Gastroesophageal sphincter (tissue), 4 donors: ENCODE measurements at regions not wholly inside any gene's neighbourhood (a gene's known extent, or its start where the extent isn't known, plus 50 kb on each side); places are given as distances from the start of the nearest gene placed in this dataset.

Experiments
- ATAC-seq: fragments of 150-250 bp; one replicate; pipeline ENCODE4 v1.9.1; 2016; ENCODE audit warnings: mild to moderate bottlenecking, moderate library complexity
- H3K27ac ChIP-seq, 4 donors: fragments of 200-600 bp; sonication (generic) in 3 of 4; 1 replicate in 3 of 4; 2 replicates in 1 of 4; pipeline ENCODE4 v1.5.1; 2016 to 2019
- H3K27me3 ChIP-seq: fragments of 200-600 bp; sonication (generic); one replicate; pipeline ENCODE4 v1.5.1; 2019
- H3K36me3 ChIP-seq, 2 donors: fragments of 200-600 bp; sonication (generic); one replicate each; pipeline ENCODE4 v1.5.1; 2019; ENCODE audit warnings: control low read depth in 1 of 2
- H3K4me1 ChIP-seq, 3 donors: fragments of 200-600 bp; sonication (generic); 1 replicate in 2 of 3; 2 replicates in 1 of 3; pipeline ENCODE4 v1.5.1; 2016 to 2019; ENCODE audit warnings: control low read depth in 2 of 3
- H3K4me3 ChIP-seq, 2 donors: fragments of 200-600 bp; sonication (generic); one replicate each; pipeline ENCODE4 v1.5.1; 2019; ENCODE audit warnings: mild to moderate bottlenecking in 1 of 2, moderate library complexity in 1 of 2
- H3K9me3 ChIP-seq, 3 donors: fragments of 200-600 bp; sonication (generic); one replicate each; pipeline ENCODE4 v1.5.1; 2017 to 2019; ENCODE audit warnings: control low read depth in 2 of 3
- EP300 ChIP-seq: sonication (generic); formaldehyde crosslinking; IDR thresholded peaks from one replicate; pipeline ENCODE4 v1.6.1; 2017; ENCODE audit warnings: antibody characterized with exemption, mild to moderate bottlenecking
- POLR2A ChIP-seq, 2 donors: fragments of 450-650 bp; IDR thresholded peaks; one replicate each; pipeline ENCODE4 v1.6.1; 2017; ENCODE audit warnings: antibody characterized with exemption in 2 of 2, mild to moderate bottlenecking in 2 of 2, moderate library complexity in 1 of 2
- POLR2AphosphoS5 ChIP-seq: sonication (generic); formaldehyde crosslinking; IDR thresholded peaks from one replicate; pipeline ENCODE4 v1.6.1; 2017; ENCODE audit warnings: antibody characterized with exemption
- WGBS, 2 donors: methylation state at CpG; one replicate each; pipeline ENCODE4 v1.1.5; 2018; ENCODE audit warnings: low coverage in 1 of 2; 5-methylcytosine and 5-hydroxymethylcytosine counted together
- TF ChIP-seq, protein P1 (sequence below), 4 experiments: fragments of 200-600 bp in 2 of 4; fragments of 450-650 bp in 2 of 4; sonication (generic) in 1 of 4; IDR thresholded peaks; one replicate each; pipeline ENCODE4 v1.5.1; 2017 to 2019; ENCODE audit warnings: antibody characterized with exemption in 4 of 4, mild to moderate bottlenecking in 2 of 4, moderate library complexity in 2 of 4

DNA sequence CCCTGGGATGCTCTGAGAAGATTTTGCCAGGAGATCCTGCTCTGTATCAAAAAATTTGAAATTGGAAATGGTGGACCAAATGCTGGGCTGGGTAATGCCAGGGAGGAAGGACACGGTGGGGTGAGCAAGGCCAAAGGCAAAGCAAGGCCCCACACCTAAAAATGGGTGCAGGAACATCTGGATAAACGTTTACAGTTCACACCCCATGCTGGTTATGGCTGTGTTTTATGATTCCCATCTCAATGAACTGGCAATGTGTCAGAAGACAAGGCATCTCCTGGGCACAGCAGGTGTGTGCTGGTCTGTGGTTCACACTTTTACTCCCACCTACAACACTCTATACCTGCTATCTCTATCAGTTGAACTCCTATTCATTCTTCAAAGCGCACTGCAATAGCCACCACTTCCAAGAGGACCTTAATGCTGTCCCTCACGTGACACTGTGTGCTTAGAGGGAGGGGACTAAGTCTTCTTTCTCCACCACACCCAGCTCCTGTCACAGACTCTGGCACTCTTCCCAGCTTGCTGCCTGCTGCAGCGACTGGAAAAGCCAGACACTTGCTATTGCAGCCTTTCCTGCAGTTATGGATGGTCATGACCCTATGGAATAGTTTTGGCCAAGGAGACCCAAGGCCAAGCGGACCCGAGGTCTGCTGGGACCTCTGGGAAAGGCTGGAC is 277.5 kb downstream of the CTTN start:
- H3K36me3 ChIP-seq: no peaks in the 10 kb centered on the region
- ATAC-seq: no peak
- WGBS, 2 donors: 48 to 58% methylated on average over 2 to 3 of the region's 7 CpGs
- no peaks in the 10 kb centered on the region for H3K4me1 ChIP-seq
- no peak for TF ChIP-seq POLR2A (IDR thresholded peaks at IDR 0.05)
- no peak overlapping the region for H3K4me3 ChIP-seq
- no peak overlapping the region for H3K27ac ChIP-seq
- H3K27me3 ChIP-seq: no peaks in the 10 kb centered on the region
- H3K9me3 ChIP-seq: no peaks in the 10 kb centered on the region

DNA sequence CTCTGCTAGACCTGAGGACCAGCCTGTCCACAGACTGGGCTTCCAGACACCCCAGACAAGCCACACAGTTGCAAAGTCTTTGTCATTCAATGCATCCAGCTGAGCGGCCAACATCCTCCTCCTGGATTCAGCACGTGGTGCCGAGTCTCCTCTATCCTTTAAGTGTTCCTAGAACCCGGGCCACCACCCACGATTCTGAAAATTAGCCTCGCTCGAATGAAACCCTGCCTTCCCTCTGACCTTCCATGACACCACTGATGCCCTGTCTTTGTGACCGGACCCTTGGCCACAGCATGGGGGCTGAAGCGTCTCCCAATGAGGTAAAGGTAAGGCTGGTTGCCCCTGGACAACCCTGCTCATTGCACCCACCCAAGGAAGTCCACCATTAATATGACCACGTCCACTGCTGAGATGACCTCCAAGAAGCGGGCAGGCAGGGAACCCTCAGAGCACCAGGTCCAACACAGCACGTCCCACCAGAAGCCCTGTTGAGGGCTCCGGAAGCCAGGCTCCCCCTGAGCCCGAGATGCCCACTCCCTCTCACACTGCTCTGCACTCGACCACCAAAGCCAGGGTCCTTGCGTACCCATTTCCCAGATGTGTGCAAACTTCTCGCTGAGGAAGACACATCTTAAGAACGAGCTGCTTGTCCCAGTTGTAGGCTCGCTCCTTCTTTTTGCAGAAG is 279.0 kb downstream of the CTTN start:
- Histone ChIP-seq H3K4me1 (no peaks in the 10 kb centered on the region), H3K36me3 (no peaks in the 10 kb centered on the region), H3K9me3 (no peaks in the 10 kb centered on the region), H3K4me3 (no peak overlapping the region), H3K27ac (no peak overlapping the region), H3K27me3 (no peaks in the 10 kb centered on the region)
- ATAC-seq: no peak
- TF ChIP-seq, protein P1, sequence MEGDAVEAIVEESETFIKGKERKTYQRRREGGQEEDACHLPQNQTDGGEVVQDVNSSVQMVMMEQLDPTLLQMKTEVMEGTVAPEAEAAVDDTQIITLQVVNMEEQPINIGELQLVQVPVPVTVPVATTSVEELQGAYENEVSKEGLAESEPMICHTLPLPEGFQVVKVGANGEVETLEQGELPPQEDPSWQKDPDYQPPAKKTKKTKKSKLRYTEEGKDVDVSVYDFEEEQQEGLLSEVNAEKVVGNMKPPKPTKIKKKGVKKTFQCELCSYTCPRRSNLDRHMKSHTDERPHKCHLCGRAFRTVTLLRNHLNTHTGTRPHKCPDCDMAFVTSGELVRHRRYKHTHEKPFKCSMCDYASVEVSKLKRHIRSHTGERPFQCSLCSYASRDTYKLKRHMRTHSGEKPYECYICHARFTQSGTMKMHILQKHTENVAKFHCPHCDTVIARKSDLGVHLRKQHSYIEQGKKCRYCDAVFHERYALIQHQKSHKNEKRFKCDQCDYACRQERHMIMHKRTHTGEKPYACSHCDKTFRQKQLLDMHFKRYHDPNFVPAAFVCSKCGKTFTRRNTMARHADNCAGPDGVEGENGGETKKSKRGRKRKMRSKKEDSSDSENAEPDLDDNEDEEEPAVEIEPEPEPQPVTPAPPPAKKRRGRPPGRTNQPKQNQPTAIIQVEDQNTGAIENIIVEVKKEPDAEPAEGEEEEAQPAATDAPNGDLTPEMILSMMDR (IDR thresholded peaks at IDR 0.05): no peak
- TF ChIP-seq EP300: no peak
- TF ChIP-seq POLR2A (IDR thresholded peaks at IDR 0.05): no peak
- TF ChIP-seq POLR2AphosphoS5: no peak
- 82 to 93% methylated on average over 3 to 7 of the region's 19 CpGs for WGBS, 2 donors

DNA sequence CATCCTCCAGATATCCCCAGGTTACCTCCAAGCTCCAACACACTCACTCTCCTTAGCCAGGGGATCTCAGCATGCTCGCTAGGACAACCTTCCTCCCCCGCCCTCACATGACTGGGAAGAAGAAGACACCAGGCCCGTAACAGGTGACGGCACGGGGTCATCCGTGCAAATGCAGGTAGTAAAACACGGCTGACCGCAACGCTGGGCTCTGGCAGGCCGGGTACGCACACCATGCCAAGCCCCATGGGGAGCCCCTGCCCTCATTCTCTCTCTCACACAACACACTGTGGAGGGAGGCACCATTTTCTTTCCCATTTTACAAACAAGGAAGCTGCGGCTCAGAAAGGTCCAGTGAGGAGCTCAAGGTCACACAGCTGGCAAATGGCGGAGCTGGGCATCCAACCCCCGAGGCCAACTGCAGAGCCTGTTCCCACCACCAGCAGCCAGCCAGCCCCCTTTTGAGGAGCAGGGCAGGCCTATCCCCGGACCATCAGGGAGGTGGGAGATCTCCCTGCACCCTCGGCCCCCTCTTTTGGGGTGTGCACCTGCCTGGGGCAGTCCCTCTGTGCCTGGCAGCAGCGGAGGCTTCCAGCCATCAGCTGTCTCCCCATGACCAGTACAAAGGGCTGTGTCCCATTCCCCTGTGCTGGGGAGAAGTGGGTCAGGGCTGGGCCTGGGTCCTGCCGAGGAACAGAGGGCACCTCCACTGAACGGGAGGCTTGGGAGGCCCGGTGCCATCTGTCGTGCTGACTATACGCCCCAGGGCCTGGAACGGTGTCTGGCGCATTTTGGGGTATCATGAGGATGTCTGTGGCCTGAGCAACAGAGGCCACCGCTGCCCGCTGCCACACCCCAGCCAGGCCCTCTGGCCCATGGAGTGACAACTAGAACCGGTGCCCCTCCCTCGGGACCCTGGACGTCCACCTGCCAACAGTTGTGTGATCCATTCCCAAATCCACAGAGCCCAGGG is 280.9 kb downstream of the CTTN start:
- no peaks in the 10 kb centered on the region for H3K9me3 ChIP-seq
- 80 to 100% methylated on average over 4 to 6 of the region's 29 CpGs for WGBS, 2 donors
- H3K36me3 ChIP-seq: no peaks in the 10 kb centered on the region
- H3K27me3 ChIP-seq: no peaks in the 10 kb centered on the region
- no peak overlapping the region for H3K27ac ChIP-seq
- ATAC-seq: no peak
- TF ChIP-seq EP300 (no peak), POLR2AphosphoS5 (no peak), POLR2A (IDR thresholded peaks at IDR 0.05) (no peak)
- TF ChIP-seq, protein P1 (IDR thresholded peaks at IDR 0.05): no peak
- no peaks in the 10 kb centered on the region for H3K4me1 ChIP-seq
- no peak overlapping the region for H3K4me3 ChIP-seq

- no peaks in the 10 kb centered on the region for H3K27me3 ChIP-seq
- WGBS, 2 donors: 50 to 75% methylated on average over 2 to 3 of the region's 13 CpGs
- H3K27ac ChIP-seq: no peak overlapping the region
- H3K4me1 ChIP-seq: no peaks in the 10 kb centered on the region
- no peak overlapping the region for H3K4me3 ChIP-seq
- no peak for ATAC-seq
- no peaks in the 10 kb centered on the region for H3K36me3 ChIP-seq
- TF ChIP-seq POLR2AphosphoS5 (no peak), EP300 (no peak), POLR2A (IDR thresholded peaks at IDR 0.05) (no peak)
- TF ChIP-seq, protein P1 (IDR thresholded peaks at IDR 0.05): no peak
- H3K9me3 ChIP-seq: no peaks in the 10 kb centered on the region
Observed at GRCh38 chr11:70680781-70681281, 282.5 kb downstream of the CTTN start.

DNA sequence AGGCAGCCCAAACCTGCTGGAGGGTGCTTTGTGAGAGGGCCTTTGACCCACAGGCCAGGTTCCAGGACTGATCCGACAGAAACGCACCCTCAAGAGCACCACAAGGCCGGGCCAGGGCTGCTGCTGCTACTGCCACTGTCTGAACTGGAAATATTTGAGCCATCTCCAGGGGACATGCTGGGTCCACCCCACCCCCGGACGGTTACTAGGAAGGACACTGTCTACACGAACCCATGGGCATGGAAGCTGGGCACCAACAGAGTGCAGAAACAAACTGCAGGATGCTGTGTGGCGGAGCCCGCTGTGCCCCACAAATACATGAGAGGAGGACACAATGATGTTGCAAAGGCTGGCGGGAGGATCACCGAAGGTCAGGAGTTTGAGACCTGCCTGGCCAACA is 283.7 kb downstream of the CTTN start:
- ATAC-seq: no peak
- TF ChIP-seq POLR2AphosphoS5: no peak
- no peak for TF ChIP-seq POLR2A (IDR thresholded peaks at IDR 0.05)
- TF ChIP-seq, protein P1 (IDR thresholded peaks at IDR 0.05): no peak
- no peak for TF ChIP-seq EP300
- H3K4me3 ChIP-seq: no peak overlapping the region
- no peaks in the 10 kb centered on the region for H3K27me3 ChIP-seq
- H3K9me3 ChIP-seq: no peaks in the 10 kb centered on the region
- 100% methylated on average over 1 of the region's 10 CpGs; no CpG with 5 or more reads in 1 of the 2 donors for WGBS, 2 donors
- H3K27ac ChIP-seq: no peak overlapping the region
- no peaks in the 10 kb centered on the region for H3K4me1 ChIP-seq
- H3K36me3 ChIP-seq: no peaks in the 10 kb centered on the region
